Upper lobe of left lung (tissue), 4 donors: ENCODE measurements at regions not wholly inside any gene's neighbourhood (a gene's known extent, or its start where the extent isn't known, plus 50 kb on each side); places are given as distances from the start of the nearest gene placed in this dataset.
A peak's percentile ranks its signal among the peaks of the same experiment; 100 is the strongest.
"Not testable (repeated sequence)": the region's sequence is repeated elsewhere in the genome, so short reads cannot be mapped to it uniquely, and the experiment has no call there.

Experiments
- EP300 ChIP-seq, 4 donors: sonication (generic); formaldehyde crosslinking; IDR thresholded peaks; one replicate each; pipeline ENCODE4 v1.5.1; 2017; ENCODE audit warnings: antibody characterized with exemption in 4 of 4, control low read depth in 2 of 4
- POLR2A ChIP-seq, 4 donors: fragments of 450-650 bp; IDR thresholded peaks; one replicate each; pipeline ENCODE4 v1.5.1; 2016 to 2017; ENCODE audit warnings: antibody characterized with exemption in 4 of 4, mild to moderate bottlenecking in 2 of 4
- POLR2AphosphoS5 ChIP-seq, 2 donors: sonication (generic); formaldehyde crosslinking; IDR thresholded peaks; one replicate each; pipeline ENCODE4 v1.5.1; 2017; ENCODE audit warnings: antibody characterized with exemption in 2 of 2
- TF ChIP-seq, protein P1 (sequence below), 6 experiments: fragments of 450-650 bp in 4 of 6; fragments of 200-600 bp in 2 of 6; sonication (generic) in 2 of 6; IDR thresholded peaks; one replicate each; pipeline ENCODE4 v1.5.1; 2016 to 2019; ENCODE audit warnings: antibody characterized with exemption in 6 of 6

DNA sequence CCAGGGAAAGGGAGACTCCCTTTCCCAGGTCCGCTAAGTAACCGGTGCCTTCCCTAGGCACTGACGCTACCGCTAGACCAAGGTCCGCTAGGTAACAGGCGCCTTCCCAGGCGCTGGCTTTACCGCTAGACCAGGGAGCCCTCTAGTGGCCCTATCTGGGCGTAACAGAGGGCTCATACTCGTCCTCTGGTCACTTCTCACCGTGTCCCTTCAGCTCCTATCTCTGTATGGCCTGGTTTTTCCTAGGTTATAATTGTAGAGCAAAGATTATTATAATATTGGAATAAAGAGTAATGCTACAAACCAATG is 921.3 kb upstream of the PCDH10 start:
- not testable (repeated sequence) for TF ChIP-seq POLR2A, EP300, POLR2AphosphoS5 (IDR thresholded peaks at IDR 0.05)
- TF ChIP-seq, protein P1, sequence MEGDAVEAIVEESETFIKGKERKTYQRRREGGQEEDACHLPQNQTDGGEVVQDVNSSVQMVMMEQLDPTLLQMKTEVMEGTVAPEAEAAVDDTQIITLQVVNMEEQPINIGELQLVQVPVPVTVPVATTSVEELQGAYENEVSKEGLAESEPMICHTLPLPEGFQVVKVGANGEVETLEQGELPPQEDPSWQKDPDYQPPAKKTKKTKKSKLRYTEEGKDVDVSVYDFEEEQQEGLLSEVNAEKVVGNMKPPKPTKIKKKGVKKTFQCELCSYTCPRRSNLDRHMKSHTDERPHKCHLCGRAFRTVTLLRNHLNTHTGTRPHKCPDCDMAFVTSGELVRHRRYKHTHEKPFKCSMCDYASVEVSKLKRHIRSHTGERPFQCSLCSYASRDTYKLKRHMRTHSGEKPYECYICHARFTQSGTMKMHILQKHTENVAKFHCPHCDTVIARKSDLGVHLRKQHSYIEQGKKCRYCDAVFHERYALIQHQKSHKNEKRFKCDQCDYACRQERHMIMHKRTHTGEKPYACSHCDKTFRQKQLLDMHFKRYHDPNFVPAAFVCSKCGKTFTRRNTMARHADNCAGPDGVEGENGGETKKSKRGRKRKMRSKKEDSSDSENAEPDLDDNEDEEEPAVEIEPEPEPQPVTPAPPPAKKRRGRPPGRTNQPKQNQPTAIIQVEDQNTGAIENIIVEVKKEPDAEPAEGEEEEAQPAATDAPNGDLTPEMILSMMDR (IDR thresholded peaks at IDR 0.05) = peak in 1 of 6 experiments; percentile 13
